Ovary (tissue), 7 donors: ENCODE measurements at regions not wholly inside any gene's neighbourhood (a gene's known extent, or its start where the extent isn't known, plus 50 kb on each side); places are given as distances from the start of the nearest gene placed in this dataset.

Experiments used
- DNase-seq, 5 donors: peaks; one replicate each; pipeline ENCODE4 v3.0.0-alpha.2; 2019 to 2020
- H3K27ac ChIP-seq, 2 donors: fragments of 200-600 bp; one replicate each; pipeline versions ENCODE4 v1.5.1 to v1.8.0; 2019 to 2022
- H3K27me3 ChIP-seq: fragments of 200-600 bp; one replicate; pipeline ENCODE4 v1.8.0; 2022
- H3K36me3 ChIP-seq: fragments of 200-600 bp; sonication (generic); one replicate; pipeline ENCODE4 v1.5.1; 2019
- H3K4me1 ChIP-seq: one replicate; pipeline ENCODE4 v1.8.1; 2013; ENCODE audit warnings: mild to moderate bottlenecking, moderate library complexity; ENCODE audit not compliant: insufficient read depth
- H3K4me3 ChIP-seq: fragments of 200-600 bp; sonication (generic); one replicate; pipeline ENCODE4 v1.5.1; 2017
- H3K9me3 ChIP-seq, 2 donors: fragments of 200-600 bp in 1 of 2; sonication (generic) in 1 of 2; one replicate each; pipeline versions ENCODE4 v1.5.1 to v1.8.1; 2013 to 2019; ENCODE audit warnings: mild to moderate bottlenecking in 1 of 2, moderate library complexity in 1 of 2
- EP300 ChIP-seq: sonication (generic); formaldehyde crosslinking; IDR thresholded peaks from one replicate; pipeline ENCODE4 v1.6.1; 2017; ENCODE audit warnings: antibody characterized with exemption
- POLR2A ChIP-seq: fragments of 450-650 bp; IDR thresholded peaks from one replicate; pipeline ENCODE4 v1.6.1; 2017; ENCODE audit warnings: antibody characterized with exemption, mild to moderate bottlenecking, moderate library complexity
- WGBS, 3 donors: extraction: QIAGEN DNeasy Blood & Tissue Kit in 1 of 3; methylation state at CpG; one replicate each; pipeline versions ENCODE4 v1.1.5 to v1.1.7; 2013 to 2017; 5-methylcytosine and 5-hydroxymethylcytosine counted together
- intact Hi-C, 4 donors: fragments of 100-400 bp; cut with DNase I; formaldehyde crosslinking; loops; one replicate each; pipeline versions ENCODE4 v1.11.0 to v1.15.1; 2022 to 2023
- TF ChIP-seq, protein P1 (sequence below), 3 donors: fragments of 450-650 bp in 2 of 3; fragments of 200-600 bp in 1 of 3; IDR thresholded peaks; one replicate each; pipeline versions ENCODE4 v1.5.1 to v1.8.0; 2016 to 2022; ENCODE audit warnings: antibody characterized with exemption in 3 of 3, mild to moderate bottlenecking in 1 of 3
- donor health status: DM: no; HTN: no; CAD: no; lungs with moderate emphysema.
- donor health status: DM: no; HTN: no; CAD: no.
- donor health status: Bipolar disorder and iron deficiency.
- donor health status: DM: no; HTN: no; CAD: no.
- donor health status: DM: yes; HTN: yes; CAD: no.

DNA sequence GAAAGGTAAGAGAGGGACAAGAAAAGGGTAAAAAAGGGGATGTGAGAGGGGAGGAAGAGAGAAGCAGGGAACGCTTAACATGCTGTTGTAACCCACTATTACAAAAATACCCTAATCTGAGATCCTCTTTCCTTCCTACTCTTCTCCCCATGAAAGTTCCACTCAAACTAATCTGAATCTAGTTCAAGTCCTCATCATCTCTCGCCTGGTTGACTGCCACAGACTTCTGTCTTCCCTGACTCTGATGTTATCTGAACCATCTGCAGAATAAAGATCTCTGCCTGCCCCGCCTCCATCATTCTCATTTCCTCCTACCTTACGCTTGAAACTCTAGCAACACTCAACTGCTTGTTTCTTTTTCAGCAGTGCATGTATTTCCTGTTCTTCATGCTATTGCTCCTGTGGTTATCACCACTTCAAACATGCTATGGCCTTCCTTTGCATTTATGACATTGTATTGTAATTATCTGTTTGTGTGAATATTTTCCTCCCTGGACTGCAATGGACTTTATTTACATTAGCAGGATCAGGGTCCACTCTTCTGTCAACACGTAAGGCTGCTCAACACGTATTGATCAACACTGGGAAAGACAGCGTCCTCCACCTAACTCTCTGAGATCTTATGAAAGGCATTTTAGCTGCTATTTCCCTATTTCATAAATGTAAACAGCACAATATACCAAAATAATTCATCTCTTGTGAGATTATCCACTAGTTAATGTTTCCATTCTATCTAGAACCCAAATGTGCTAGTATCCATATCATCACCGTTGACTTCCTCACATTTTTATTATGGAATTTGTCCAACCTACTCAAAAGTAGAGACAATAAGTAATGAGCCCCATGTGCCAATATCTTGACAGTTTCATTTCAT is 215.5 kb upstream of the USP25 start:
- Histone ChIP-seq H3K27me3 (no peaks in the 10 kb centered on the region), H3K9me3 (no peaks in the 10 kb centered on the region), H3K27ac (no peak overlapping the region), H3K4me3 (no peak overlapping the region), H3K36me3 (no peaks in the 10 kb centered on the region), H3K4me1 (no peaks in the 10 kb centered on the region)
- no peak for DNase-seq
- 89 to 90% (median 90%) methylated on average over 8 of the region's 8 CpGs for WGBS, 3 donors
- intact Hi-C loops: no loop called here
- TF ChIP-seq, protein P1, sequence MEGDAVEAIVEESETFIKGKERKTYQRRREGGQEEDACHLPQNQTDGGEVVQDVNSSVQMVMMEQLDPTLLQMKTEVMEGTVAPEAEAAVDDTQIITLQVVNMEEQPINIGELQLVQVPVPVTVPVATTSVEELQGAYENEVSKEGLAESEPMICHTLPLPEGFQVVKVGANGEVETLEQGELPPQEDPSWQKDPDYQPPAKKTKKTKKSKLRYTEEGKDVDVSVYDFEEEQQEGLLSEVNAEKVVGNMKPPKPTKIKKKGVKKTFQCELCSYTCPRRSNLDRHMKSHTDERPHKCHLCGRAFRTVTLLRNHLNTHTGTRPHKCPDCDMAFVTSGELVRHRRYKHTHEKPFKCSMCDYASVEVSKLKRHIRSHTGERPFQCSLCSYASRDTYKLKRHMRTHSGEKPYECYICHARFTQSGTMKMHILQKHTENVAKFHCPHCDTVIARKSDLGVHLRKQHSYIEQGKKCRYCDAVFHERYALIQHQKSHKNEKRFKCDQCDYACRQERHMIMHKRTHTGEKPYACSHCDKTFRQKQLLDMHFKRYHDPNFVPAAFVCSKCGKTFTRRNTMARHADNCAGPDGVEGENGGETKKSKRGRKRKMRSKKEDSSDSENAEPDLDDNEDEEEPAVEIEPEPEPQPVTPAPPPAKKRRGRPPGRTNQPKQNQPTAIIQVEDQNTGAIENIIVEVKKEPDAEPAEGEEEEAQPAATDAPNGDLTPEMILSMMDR (IDR thresholded peaks at IDR 0.05): no peak
- TF ChIP-seq POLR2A (no peak), EP300 (no peak)

DNA sequence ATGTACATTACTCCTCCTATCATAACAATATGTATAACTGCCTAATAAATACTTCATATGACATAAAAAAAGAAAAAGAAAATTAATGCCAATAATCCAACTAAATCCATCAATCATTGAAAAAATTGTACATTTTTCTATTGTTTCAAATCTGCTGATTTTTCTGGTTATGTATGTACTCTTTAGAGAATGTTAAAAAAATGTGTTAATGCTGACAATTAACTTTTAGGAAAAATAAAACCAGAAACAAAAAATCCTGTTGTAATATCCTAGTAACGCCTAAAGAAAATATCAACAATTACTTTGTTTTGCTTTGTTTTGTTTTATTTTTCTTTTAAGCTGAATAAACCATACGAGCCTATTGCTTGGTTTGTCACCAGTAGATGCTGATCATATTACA is 213.9 kb upstream of the USP25 start:
- 5 to 32% (median 9%) methylated on average over 2 of the region's 2 CpGs for WGBS, 3 donors

DNA sequence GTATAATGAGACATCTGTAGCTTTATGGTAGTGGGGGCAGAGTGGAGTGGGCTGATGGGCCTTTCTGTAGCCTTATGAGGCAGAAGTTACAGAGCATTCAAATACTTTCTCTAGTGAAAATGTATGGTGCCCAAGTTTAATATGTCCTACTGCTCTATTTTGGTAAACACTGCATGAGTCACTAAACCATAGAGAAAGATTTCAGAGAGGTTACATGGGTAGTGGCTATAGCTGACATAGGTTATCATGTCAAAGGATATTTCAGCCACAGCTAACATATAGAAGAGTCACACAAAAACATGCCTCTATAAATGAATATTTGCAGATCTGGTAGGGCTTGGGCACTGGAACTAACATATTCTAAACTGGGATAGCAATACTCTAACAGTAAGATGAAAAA is 212.4 kb upstream of the USP25 start:
- no peaks in the 10 kb centered on the region for H3K36me3 ChIP-seq
- H3K9me3 ChIP-seq: no peaks in the 10 kb centered on the region
- DNase-seq: no peak
- intact Hi-C loops: no loop called here
- TF ChIP-seq POLR2A (no peak), EP300 (no peak)
- TF ChIP-seq, protein P1 (IDR thresholded peaks at IDR 0.05): no peak
- no peak overlapping the region for H3K4me3 ChIP-seq
- H3K27me3 ChIP-seq: no peaks in the 10 kb centered on the region
- H3K27ac ChIP-seq: no peak overlapping the region
- no peaks in the 10 kb centered on the region for H3K4me1 ChIP-seq

More for the DNA sequence above, 213.9 kb upstream of the USP25 start:
- Histone ChIP-seq H3K27me3 (no peaks in the 10 kb centered on the region), H3K4me3 (no peak overlapping the region), H3K4me1 (no peaks in the 10 kb centered on the region), H3K27ac (no peak overlapping the region), H3K9me3 (no peaks in the 10 kb centered on the region), H3K36me3 (no peaks in the 10 kb centered on the region)
- no peak for DNase-seq
- intact Hi-C loops: no loop called here
- TF ChIP-seq EP300 (no peak), POLR2A (no peak)
- TF ChIP-seq, protein P1 (IDR thresholded peaks at IDR 0.05): no peak

DNA sequence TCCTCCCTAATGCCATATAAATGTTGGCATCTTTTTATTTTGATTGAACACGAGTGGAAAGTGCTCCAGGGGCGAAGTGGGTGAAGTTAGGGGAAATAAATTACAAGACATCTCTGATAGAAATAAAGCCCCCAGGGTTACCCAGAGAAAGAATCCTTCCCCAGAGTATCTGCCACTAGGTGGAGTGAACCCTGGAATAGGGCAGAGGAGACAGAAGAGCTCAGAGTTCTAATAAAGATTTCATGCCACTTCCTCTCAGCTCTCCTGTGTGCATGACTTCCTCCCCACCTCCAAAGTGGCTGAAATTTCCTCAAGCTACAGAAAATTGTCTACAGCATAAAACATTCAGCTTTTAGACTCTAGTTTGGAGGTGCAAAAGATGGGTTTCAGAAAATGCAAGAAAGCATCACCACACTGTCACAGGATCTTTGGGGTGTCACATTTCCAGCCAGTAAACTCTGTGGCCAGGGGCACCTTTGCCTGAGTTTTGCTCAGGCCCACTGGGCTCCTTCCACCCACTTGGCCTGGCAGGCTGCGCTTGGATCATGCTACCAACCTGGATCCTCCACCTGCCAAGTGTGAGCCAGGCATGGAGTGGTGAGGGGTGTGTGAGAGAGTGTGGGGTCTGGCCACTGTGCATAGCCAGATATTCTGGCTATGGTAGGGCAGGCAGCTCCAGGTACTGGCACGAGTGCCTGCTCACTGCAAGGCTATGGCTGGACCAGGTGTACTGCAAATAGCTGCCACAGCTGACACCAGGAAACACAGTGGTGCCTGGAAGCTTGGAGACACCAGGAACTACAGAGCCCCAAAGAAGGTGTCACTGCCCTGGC is 208.8 kb upstream of the USP25 start:
- TF ChIP-seq POLR2A (no peak), EP300 (no peak)
- TF ChIP-seq, protein P1 (IDR thresholded peaks at IDR 0.05): no peak
- Histone ChIP-seq H3K4me1 (no peaks in the 10 kb centered on the region), H3K27me3 (no peaks in the 10 kb centered on the region), H3K27ac (no peak overlapping the region), H3K4me3 (no peak overlapping the region), H3K9me3 (no peaks in the 10 kb centered on the region), H3K36me3 (no peaks in the 10 kb centered on the region)
- intact Hi-C loops: no loop called here
- no peak for DNase-seq
- WGBS, 3 donors: 67 to 70% (median 70%) methylated on average over 4 of the region's 4 CpGs
